ENCODE measurements at regions not wholly inside any gene's neighbourhood (a gene's known extent, or its start where the extent isn't known, plus 50 kb on each side); places are given as distances from the start of the nearest gene placed in this dataset.

- BruUV-seq (replicated peaks): no TSS peak
- in situ Hi-C loops (cut with MboI) (no loop called here), intact Hi-C loops (cut with micrococcal nuclease; ENCODE audit: unreplicated experiment) (no loop called here)
- H3K4me3 ChIP-seq: no peak overlapping the region
- SMC1A ChIA-PET (ENCODE audit: uncharacterized antibody, unreplicated experiment): no interaction called here
- no peak overlapping the region for H3K27ac ChIP-seq (ENCODE audit: control insufficient read depth, insufficient read depth)
- RAD21 ChIA-PET (ENCODE audit: unreplicated experiment): no interaction called here
- no peaks in the 10 kb centered on the region for H3K36me3 ChIP-seq (ENCODE audit: control insufficient read depth in 2 of 2, insufficient read depth in 2 of 2, low read length in 1 of 2)
- no peaks in the 10 kb centered on the region for H4K20me1 ChIP-seq (ENCODE audit: control insufficient read depth, insufficient read depth)
- no peak for ATAC-seq
- no peaks in the 10 kb centered on the region for H3K4me1 ChIP-seq (ENCODE audit: control insufficient read depth, insufficient read depth, low read length)
- POLR2A ChIA-PET: no interaction called here
- H3K4me2 ChIP-seq (ENCODE audit: control insufficient read depth, insufficient read depth): no peak overlapping the region
- TF ChIP-seq IKZF2 (IDR thresholded peaks at IDR 0.05) (no peak), CHD4 (IDR thresholded peaks at IDR 0.05) (no peak), BCL11A (IDR thresholded peaks at IDR 0.05; ENCODE audit: low read depth, low read length) (no peak), NR2C2 (IDR thresholded peaks at IDR 0.05; ENCODE audit: borderline replicate concordance, control insufficient read depth, insufficient read length, low read depth) (no peak), ESRRA (IDR thresholded peaks at IDR 0.05; ENCODE audit: low read length) (no peak), PAX5 (IDR thresholded peaks at IDR 0.05; ENCODE audit: borderline replicate concordance, low read depth, low read length) (no peak), BRCA1 (IDR thresholded peaks at IDR 0.05; ENCODE audit: low read depth, low read length) (no peak), POLR2AphosphoS5 (IDR thresholded peaks at IDR 0.05; ENCODE audit: low read length) (no peak), DPF2 (IDR thresholded peaks at IDR 0.05) (no peak), EZH2 (IDR thresholded peaks at IDR 0.05; ENCODE audit: borderline replicate concordance, control insufficient read depth, low read depth, low read length) (no peak), EGR1 (IDR thresholded peaks at IDR 0.05; ENCODE audit: borderline replicate concordance in 1 of 2, low read depth in 2 of 2, low read length in 2 of 2) (no peak), MTA2 (IDR thresholded peaks at IDR 0.05; ENCODE audit: low read depth) (no peak), ASH2L (IDR thresholded peaks at IDR 0.05; ENCODE audit: borderline replicate concordance, low read depth) (no peak), ZBTB40 (IDR thresholded peaks at IDR 0.05; ENCODE audit: borderline replicate concordance) (no peak), RFX5 (IDR thresholded peaks at IDR 0.05; ENCODE audit: low read depth, low read length) (no peak), HCFC1 (IDR thresholded peaks at IDR 0.05; ENCODE audit: low read length) (no peak), GABPA (IDR thresholded peaks at IDR 0.05; ENCODE audit: low read depth) (no peak), MYB (IDR thresholded peaks at IDR 0.05; ENCODE audit: borderline replicate concordance, low read depth, low read length) (no peak)
- TF ChIP-seq, protein P1, sequence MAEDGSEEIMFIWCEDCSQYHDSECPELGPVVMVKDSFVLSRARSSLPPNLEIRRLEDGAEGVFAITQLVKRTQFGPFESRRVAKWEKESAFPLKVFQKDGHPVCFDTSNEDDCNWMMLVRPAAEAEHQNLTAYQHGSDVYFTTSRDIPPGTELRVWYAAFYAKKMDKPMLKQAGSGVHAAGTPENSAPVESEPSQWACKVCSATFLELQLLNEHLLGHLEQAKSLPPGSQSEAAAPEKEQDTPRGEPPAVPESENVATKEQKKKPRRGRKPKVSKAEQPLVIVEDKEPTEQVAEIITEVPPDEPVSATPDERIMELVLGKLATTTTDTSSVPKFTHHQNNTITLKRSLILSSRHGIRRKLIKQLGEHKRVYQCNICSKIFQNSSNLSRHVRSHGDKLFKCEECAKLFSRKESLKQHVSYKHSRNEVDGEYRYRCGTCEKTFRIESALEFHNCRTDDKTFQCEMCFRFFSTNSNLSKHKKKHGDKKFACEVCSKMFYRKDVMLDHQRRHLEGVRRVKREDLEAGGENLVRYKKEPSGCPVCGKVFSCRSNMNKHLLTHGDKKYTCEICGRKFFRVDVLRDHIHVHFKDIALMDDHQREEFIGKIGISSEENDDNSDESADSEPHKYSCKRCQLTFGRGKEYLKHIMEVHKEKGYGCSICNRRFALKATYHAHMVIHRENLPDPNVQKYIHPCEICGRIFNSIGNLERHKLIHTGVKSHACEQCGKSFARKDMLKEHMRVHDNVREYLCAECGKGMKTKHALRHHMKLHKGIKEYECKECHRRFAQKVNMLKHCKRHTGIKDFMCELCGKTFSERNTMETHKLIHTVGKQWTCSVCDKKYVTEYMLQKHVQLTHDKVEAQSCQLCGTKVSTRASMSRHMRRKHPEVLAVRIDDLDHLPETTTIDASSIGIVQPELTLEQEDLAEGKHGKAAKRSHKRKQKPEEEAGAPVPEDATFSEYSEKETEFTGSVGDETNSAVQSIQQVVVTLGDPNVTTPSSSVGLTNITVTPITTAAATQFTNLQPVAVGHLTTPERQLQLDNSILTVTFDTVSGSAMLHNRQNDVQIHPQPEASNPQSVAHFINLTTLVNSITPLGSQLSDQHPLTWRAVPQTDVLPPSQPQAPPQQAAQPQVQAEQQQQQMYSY (CRISPR knock-in tag; IDR thresholded peaks at IDR 0.05): no peak
- 2% methylated on average over 3 of the region's 3 CpGs for WGBS (ENCODE audit: insufficient coverage, insufficient replicate concordance, low lambda C conversion rate, missing lambda C conversion rate)
- H3K79me2 ChIP-seq (ENCODE audit: control insufficient read depth, insufficient read depth, low read length): no peaks in the 10 kb centered on the region
- DNase-seq (ENCODE audit: low read depth, low spot score): no peak
- CTCF ChIA-PET: interaction anchor here (0.6 kb wide), 1 partner anchor 1162 kb away, joined by 3 read pairs; no protein-coding TSS in a partner anchor
- no peaks in the 10 kb centered on the region for H3K27me3 ChIP-seq (replicated peaks in 1 of 2; ENCODE audit: control insufficient read depth in 2 of 2, insufficient read depth in 2 of 2, low read length in 1 of 2)
- no peaks in the 10 kb centered on the region for H3K9me3 ChIP-seq (replicated peaks; ENCODE audit: control insufficient read depth, insufficient read depth, low read length)
- H2AFZ ChIP-seq (ENCODE audit: control insufficient read depth, low read depth, low read length): no peak overlapping the region
- FAIRE-seq: no peak
- no peak overlapping the region for H3K9ac ChIP-seq (ENCODE audit: control insufficient read depth, insufficient read depth, low read length)
These were observed 434.1 kb upstream of the MMS22L start for GRCh38 chr6:97717086-97717485.

Measured in GM12878 (cell line).